Mesodermal cell (in vitro differentiated cells): ENCODE measurements at regions not wholly inside any gene's neighbourhood (a gene's known extent, or its start where the extent isn't known, plus 50 kb on each side); places are given as distances from the start of the nearest gene placed in this dataset.
"Not testable (repeated sequence)": the region's sequence is repeated elsewhere in the genome, so short reads cannot be mapped to it uniquely, and the experiment has no call there.

Experiments
- H3K27ac ChIP-seq: 2 replicates; pipeline ENCODE4 v1.7.0; 2013; ENCODE audit warnings: mild to moderate bottlenecking, low read depth, low read length, moderate library complexity; ENCODE audit not compliant: severe bottlenecking
- H3K36me3 ChIP-seq: 2 replicates; pipeline ENCODE4 v1.7.1; 2013; ENCODE audit warnings: mild to moderate bottlenecking, low read length, moderate library complexity; ENCODE audit not compliant: control insufficient read depth, insufficient read depth
- H3K4me1 ChIP-seq: one replicate; pipeline ENCODE4 v1.7.1; 2013; ENCODE audit warnings: mild to moderate bottlenecking, low read length; ENCODE audit not compliant: insufficient read depth, control insufficient read depth, poor library complexity, severe bottlenecking
- H3K4me3 ChIP-seq: 2 replicates; pipeline ENCODE4 v1.7.0; 2013; ENCODE audit warnings: low read length, control low read depth, mild to moderate bottlenecking; ENCODE audit not compliant: insufficient read depth, poor library complexity, severe bottlenecking; ENCODE audit errors: extremely low read depth
- H3K9me3 ChIP-seq: 2 replicates; pipeline ENCODE4 v1.7.1; 2013; ENCODE audit warnings: mild to moderate bottlenecking, low read length, moderate library complexity; ENCODE audit not compliant: control insufficient read depth
- WGBS, 2 experiments: methylation state at CpG; one replicate each; pipeline ENCODE4 v1.1.5; 2013; ENCODE audit warnings: missing lambda C conversion rate in 2 of 2; ENCODE audit not compliant: insufficient coverage in 2 of 2; 5-methylcytosine and 5-hydroxymethylcytosine counted together

DNA sequence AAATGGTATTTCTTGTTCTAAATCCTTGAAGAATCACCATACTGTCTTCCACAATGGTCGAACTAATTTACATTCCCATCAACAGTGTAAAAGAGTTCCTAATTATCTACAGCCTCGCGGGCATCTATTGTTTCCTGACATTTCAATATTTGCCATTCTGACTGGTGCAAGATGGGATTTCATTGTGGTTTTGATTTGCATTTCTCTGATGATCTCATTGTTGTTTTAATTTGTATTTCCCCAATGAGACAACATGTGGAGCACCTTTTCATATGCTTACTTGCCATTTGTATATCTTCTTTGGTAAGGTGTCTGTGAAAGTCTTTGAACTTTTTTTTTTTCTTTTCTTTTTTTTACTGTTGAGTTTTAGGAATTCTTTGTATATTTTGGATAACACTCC, 473.6 kb downstream of the KCTD16 start:
- Histone ChIP-seq H3K27ac (no peak overlapping the region), H3K4me1 (no peaks in the 10 kb centered on the region), H3K9me3 (no peaks in the 10 kb centered on the region), H3K36me3 (no peaks in the 10 kb centered on the region), H3K4me3 (no peak overlapping the region)
- 60% methylated on average over 1 of the region's 3 CpGs; no CpG with 5 or more reads in 1 of the 2 experiments for WGBS, 2 experiments

DNA sequence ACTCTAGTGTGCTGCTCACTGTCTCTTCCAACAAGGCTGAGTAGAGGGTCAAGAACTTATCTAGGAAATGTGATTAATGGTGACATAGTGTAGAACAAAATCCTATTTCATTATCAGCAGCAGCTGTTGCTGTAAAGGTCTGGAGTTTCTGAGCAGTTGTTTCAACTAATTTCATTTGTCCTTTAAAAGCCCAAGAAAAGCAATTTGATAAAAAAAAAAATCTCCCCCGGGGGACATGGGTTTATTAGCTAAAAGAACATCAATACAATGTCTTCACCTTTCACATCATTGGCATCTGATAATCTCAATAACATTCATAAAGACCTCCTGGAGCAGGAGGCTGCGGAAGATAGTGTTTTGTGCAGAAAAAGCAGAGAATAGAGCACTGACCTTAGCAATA, 468.1 kb downstream of the KCTD16 start:
- H3K36me3 ChIP-seq, result no peaks in the 10 kb centered on the region
- H3K9me3 ChIP-seq, result peaks cover 9% of the 10 kb centered on the region
- H3K27ac ChIP-seq, result no peak overlapping the region
- H3K4me3 ChIP-seq, result no peak overlapping the region
- WGBS, 2 experiments, result no CpG with 5 or more reads among the region's 2 CpGs
- H3K4me1 ChIP-seq, result no peaks in the 10 kb centered on the region

DNA sequence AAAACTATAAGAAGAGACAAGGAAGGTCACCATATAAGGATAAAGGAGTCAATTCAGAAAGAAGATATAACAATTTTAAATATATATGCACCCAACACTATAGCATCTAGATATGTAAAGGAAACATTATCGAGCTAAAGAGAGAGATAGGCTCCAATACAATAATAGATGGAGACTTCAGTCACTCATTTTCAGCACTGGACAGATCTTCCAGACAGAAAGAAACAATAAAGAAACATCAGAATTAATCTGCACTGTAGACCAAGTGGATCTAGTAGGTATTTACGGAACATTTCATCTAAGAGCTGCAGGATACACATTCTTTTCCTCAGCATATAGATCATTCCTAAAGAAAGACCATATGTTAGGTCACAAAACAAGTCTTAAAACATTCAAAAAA, 463.5 kb downstream of the KCTD16 start:
- Histone ChIP-seq H3K4me3 (no peak overlapping the region), H3K9me3 (peaks cover 22% of the 10 kb centered on the region), H3K36me3 (no peaks in the 10 kb centered on the region), H3K4me1 (no peaks in the 10 kb centered on the region), H3K27ac (no peak overlapping the region)
- 100% methylated on average over 1 of the region's 2 CpGs; no CpG with 5 or more reads in 1 of the 2 experiments for WGBS, 2 experiments

DNA sequence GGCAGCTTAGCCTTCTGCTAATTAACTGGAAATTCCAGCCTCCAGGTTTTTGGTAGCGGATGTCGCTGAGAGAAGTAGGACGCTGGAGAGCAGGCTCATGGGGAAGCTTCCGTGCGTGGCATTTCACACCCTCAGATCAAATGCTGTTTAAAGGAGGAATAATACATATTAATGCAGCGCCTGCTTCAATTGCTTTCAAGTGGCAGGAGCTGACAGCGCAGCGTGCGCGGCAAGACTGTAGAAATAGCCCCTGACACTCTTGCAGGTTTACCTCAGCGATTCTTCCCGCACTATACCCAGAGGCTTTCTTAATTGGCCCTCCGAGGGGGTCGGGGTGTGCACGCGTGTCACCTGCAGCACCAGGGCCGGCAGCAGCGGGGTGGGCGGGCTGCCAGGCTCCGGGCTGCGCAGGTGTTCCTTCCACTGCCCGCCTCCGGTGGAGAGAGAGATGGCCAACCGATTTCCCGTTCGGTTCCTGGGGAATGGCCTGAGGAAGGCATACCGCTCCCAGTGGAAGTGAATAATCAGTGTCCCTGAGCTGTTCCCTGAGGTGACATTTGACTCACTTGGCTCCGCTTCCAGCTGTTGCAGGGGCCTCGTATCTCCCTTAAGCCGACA, 427.9 kb downstream of the KCTD16 start:
- H3K4me1 ChIP-seq, result peaks cover 11% of the 10 kb centered on the region
- 78 to 80% methylated on average over 12 to 25 of the region's 30 CpGs for WGBS, 2 experiments
- H3K36me3 ChIP-seq, result no peaks in the 10 kb centered on the region
- H3K27ac ChIP-seq, result no peak overlapping the region
- no peak overlapping the region for H3K4me3 ChIP-seq
- no peaks in the 10 kb centered on the region for H3K9me3 ChIP-seq

DNA sequence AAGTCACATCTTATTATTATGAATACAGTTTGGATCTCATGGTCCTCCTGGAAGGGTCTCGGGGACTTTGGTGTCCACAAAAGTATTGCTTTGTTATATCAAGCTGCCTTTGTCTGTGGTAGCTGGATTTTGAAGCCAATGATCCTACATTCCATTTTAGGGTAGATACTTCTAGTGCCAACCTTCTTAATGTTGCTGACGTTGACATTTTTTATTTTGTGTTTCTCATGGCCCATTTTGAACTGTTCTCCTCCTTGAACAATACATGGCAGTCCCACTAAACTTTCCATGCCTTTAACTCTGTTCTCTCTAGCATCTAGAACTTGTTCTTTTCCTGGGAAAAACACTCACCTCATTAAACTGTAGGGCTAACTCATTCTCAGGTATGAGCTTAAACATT, 425.8 kb downstream of the KCTD16 start:
- Histone ChIP-seq H3K4me3 (no peak overlapping the region), H3K4me1 (peaks cover 11% of the 10 kb centered on the region), H3K9me3 (no peaks in the 10 kb centered on the region), H3K27ac (no peak overlapping the region), H3K36me3 (no peaks in the 10 kb centered on the region)
- WGBS, 2 experiments, result 100% methylated on average over 1 of the region's 2 CpGs; no CpG with 5 or more reads in 1 of the 2 experiments

DNA sequence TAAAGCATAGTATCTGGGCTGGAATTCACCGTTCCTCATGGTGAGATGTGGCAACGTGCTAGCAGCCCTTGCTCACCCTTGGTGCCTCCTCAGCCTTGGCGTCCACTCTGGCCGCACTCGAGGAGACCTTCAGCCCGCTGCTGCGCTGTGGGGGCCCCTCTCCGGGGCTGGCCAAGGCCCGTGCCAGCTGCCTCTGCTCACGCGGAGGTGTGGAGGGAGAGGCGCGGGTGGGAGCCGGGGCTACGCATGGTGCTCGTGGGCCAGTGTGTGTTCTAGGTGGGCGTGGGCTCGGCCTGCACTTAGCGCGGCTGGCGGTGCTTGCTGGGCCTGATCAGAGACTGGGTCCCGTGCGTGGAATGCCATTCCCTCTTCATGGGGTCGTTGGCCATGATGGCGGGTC, 424.2 kb downstream of the KCTD16 start:
- Histone ChIP-seq H3K36me3 (no peaks in the 10 kb centered on the region), H3K27ac (no peak overlapping the region), H3K9me3 (no peaks in the 10 kb centered on the region), H3K4me1 (peaks cover 11% of the 10 kb centered on the region), H3K4me3 (no peak overlapping the region)
- WGBS, 2 experiments, result 87 to 94% methylated on average over 15 to 22 of the region's 25 CpGs

DNA sequence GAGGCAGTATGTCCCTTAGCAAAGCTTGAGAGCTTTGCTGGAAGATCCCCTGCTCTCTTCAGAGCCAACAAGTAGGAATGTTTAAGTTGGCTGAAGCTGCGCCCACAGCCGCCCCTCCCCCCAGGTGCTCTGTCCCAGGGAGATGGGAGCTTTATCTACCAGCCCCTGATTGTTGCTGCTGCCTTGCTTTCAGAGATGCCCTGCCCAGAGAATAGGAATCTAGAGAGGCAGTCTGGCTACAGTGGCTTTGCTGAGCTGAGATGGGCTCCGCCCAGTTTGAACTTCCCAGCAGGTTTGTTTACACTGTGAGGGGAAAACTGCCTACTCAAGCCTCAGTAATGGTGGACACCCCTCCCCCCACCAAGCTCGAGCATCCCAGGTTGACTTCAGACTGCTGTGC, 423.6 kb downstream of the KCTD16 start:
- H3K9me3 ChIP-seq, H3K27ac ChIP-seq, H3K4me3 ChIP-seq, H3K36me3 ChIP-seq: not testable (repeated sequence)
- WGBS, 2 experiments, result 57 to 61% methylated on average over 2 to 3 of the region's 4 CpGs
- peaks cover 11% of the 10 kb centered on the region for H3K4me1 ChIP-seq

DNA sequence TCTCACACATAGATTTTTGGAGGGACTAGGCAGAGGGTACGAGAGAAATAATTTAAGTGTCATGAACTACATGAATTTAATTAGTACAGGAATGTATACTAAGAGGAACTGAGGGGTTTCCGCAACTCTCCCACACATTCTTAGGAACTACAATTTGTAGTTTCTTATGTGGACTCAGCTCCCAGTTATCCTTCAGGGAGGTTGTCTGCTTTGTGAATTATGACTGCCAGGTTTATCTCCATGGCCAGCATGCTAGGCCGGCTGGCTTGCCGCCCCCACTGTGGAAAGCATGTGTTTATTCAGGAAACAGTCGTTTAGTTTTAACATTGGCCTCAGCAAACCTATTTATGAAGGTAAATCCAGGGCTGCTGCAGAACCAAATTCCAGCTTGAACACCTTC, 415.0 kb downstream of the KCTD16 start:
- Histone ChIP-seq H3K27ac (no peak overlapping the region), H3K9me3 (no peaks in the 10 kb centered on the region), H3K4me3 (no peak overlapping the region), H3K36me3 (no peaks in the 10 kb centered on the region), H3K4me1 (no peaks in the 10 kb centered on the region)
- 67 to 88% methylated on average over 1 of the region's 5 CpGs for WGBS, 2 experiments

DNA sequence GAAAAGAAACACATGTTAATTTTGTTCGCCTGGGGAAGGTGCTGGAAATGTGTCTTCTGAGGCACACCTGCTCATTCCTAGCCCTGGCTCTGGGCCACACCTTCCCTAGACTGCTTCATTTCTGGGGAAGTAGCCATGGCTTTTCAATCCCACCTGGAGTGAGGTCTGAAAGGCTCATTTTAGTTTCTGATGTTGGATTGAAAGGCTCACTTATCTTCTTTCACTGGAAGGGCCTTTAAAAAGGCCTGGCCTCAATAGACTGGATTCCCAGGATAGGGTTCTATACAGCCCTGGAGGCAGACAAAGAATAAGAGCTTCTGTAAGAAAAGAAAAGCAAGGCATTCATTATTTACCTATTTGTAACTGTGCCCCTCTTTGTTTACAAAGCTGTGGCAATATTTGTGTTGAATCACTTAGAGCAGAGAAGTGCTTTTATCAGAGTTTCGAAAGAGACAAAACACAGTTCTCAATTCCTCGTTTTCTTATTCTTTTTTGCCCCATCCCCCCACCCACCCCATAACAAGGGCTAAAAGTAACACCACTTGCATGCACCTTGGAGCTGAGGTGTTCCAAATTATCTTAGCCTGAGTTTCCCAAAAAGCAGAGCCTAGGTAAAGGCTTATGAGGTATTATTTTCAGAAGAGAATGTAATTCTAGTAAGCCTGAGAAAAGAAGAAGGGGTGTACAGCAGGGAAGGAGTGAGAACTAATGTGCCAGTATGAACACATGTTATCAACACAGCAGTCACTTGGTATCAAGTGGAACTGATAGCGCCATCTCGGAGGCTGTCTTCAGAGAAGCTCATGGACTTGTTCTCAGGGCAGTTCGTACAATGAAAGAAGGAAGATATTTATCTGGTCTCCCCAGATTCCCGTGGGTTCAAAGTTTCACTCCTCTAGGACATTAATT, 413.1 kb downstream of the KCTD16 start:
- 93 to 94% methylated on average over 4 of the region's 7 CpGs for WGBS, 2 experiments
- Histone ChIP-seq H3K4me1 (no peaks in the 10 kb centered on the region), H3K27ac (no peak overlapping the region), H3K9me3 (no peaks in the 10 kb centered on the region), H3K4me3 (no peak overlapping the region), H3K36me3 (no peaks in the 10 kb centered on the region)

DNA sequence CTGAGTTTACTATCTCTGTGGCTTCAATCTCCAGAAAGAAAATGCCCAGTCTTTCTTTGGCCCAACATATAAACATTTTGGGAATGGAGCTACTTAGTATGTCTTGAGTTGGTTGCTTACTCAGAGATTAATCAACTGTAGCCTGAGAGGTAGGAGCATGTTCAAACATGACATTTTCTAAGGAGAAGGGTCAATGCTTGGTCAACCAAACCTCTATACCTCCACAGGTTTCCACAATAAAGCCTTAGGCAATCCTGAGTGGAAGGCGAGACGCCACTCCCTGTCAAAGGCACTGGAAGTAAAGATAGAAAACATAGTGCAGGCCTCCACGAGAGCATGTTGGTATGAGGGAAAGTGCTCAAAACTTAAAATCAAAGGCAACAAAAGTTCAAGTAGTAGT, 411.4 kb downstream of the KCTD16 start:
- no peaks in the 10 kb centered on the region for H3K9me3 ChIP-seq
- H3K4me1 ChIP-seq, result no peaks in the 10 kb centered on the region
- H3K36me3 ChIP-seq, result no peaks in the 10 kb centered on the region
- 75 to 89% methylated on average over 3 of the region's 3 CpGs for WGBS, 2 experiments
- H3K27ac ChIP-seq, result no peak overlapping the region
- H3K4me3 ChIP-seq, result no peak overlapping the region

DNA sequence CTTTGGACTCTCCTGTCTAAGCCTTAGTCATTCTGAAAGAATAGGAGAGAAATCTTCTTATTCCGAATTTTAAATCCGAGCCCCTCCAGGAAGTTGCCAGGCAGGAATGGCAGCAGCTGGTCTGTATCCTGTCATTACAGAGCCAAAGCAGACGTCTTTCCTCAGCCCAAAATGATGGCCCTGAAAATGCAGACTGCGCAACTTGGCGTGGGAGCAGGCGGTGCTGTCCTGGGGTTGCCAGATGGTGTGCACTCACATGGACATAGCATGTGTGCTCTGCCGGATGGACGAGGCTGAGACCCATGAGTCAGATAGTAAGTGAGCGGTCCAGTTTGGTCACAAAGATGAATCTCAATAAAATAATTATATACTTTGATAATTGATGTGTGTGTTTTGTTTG, 410.4 kb downstream of the KCTD16 start:
- H3K9me3 ChIP-seq, result no peaks in the 10 kb centered on the region
- H3K36me3 ChIP-seq, result no peaks in the 10 kb centered on the region
- H3K27ac ChIP-seq, result no peak overlapping the region
- WGBS, 2 experiments, result 92 to 98% methylated on average over 6 of the region's 9 CpGs
- H3K4me1 ChIP-seq, result no peaks in the 10 kb centered on the region
- no peak overlapping the region for H3K4me3 ChIP-seq
